Right lobe of liver (tissue), 6 donors: ENCODE measurements at regions not wholly inside any gene's neighbourhood (a gene's known extent, or its start where the extent isn't known, plus 50 kb on each side); places are given as distances from the start of the nearest gene placed in this dataset.

Source experiments
- ATAC-seq, 4 donors: fragments of 200-7000 bp; cut with Tn5 transposase; one replicate each; pipeline ENCODE4 v1.9.1; 2020; ENCODE audit warnings: mild to moderate bottlenecking in 4 of 4, moderate library complexity in 4 of 4
- DNase-seq, 3 donors: peaks; one replicate each; pipeline ENCODE4 v3.0.0-alpha.2; 2020
- H3K27ac ChIP-seq, 3 donors: fragments of 200-600 bp; one replicate each; pipeline ENCODE4 v1.8.0; 2022
- H3K27me3 ChIP-seq, 2 donors: fragments of 200-600 bp; one replicate each; pipeline ENCODE4 v1.8.0; 2022
- H3K36me3 ChIP-seq, 4 donors: fragments of 200-600 bp; sonication (generic) in 1 of 4; one replicate each; pipeline versions ENCODE4 v1.5.1 to v1.8.0; 2017 to 2022; ENCODE audit warnings: control low read depth in 1 of 4
- H3K4me1 ChIP-seq, 4 donors: fragments of 200-600 bp; sonication (generic) in 1 of 4; one replicate each; pipeline versions ENCODE4 v1.5.1 to v1.8.0; 2017 to 2022; ENCODE audit warnings: control low read depth in 1 of 4
- H3K4me3 ChIP-seq, 3 donors: fragments of 200-600 bp; one replicate each; pipeline ENCODE4 v1.8.0; 2022
- H3K9me3 ChIP-seq, 4 donors: fragments of 200-600 bp; sonication (generic) in 1 of 4; one replicate each; pipeline versions ENCODE4 v1.5.1 to v1.8.0; 2017 to 2022; ENCODE audit warnings: control low read depth in 1 of 4
- CTCF ChIP-seq, 4 donors: fragments of 200-600 bp in 3 of 4; fragments of 450-650 bp in 1 of 4; IDR thresholded peaks; one replicate each; pipeline versions ENCODE4 v1.5.1 to v1.8.0; 2016 to 2022; ENCODE audit warnings: antibody characterized with exemption in 4 of 4, mild to moderate bottlenecking in 2 of 4
- POLR2A ChIP-seq: fragments of 450-650 bp; IDR thresholded peaks from one replicate; pipeline ENCODE4 v1.6.1; 2017; ENCODE audit warnings: antibody characterized with exemption, mild to moderate bottlenecking
- WGBS: methylation state at CpG from one replicate; pipeline ENCODE4 v1.1.6; 2018; ENCODE audit warnings: low coverage, low lambda C conversion rate; ENCODE audit not compliant: insufficient coverage; ENCODE audit errors: missing lambda C conversion rate; 5-methylcytosine and 5-hydroxymethylcytosine counted together
- intact Hi-C, 2 donors: fragments of 100-400 bp; cut with DNase I; formaldehyde crosslinking; loops; one replicate each; pipeline versions ENCODE4 v1.11.2 to v1.14.1; 2022
- donor health status: DM: no; HTN: yes; CAD: no.
- donor health status: DM: no; HTN: no; CAD: no.
- donor health status: DM: no; HTN: no; CAD: no.
- donor health status: DM: no; HTN: yes; CAD: no.
- donor health status: DM: no; HTN: yes; CAD: no.

GRCh38 chr6:139508023-139508422 is 133.6 kb upstream of the CITED2 start:
- Histone ChIP-seq H3K9me3 (no peaks in the 10 kb centered on the region), H3K4me3 (no peak overlapping the region), H3K27me3 (no peaks in the 10 kb centered on the region), H3K4me1 (no peaks in the 10 kb centered on the region), H3K27ac (no peak overlapping the region), H3K36me3 (no peaks in the 10 kb centered on the region)
- no peak for DNase-seq
- 91% methylated on average over 2 of the region's 2 CpGs for WGBS
- TF ChIP-seq POLR2A, result no peak
- TF ChIP-seq CTCF (IDR thresholded peaks at IDR 0.05), result no peak
- intact Hi-C loops, result no loop called here
- no peak for ATAC-seq

GRCh38 chr6:139500977-139501376 is 126.5 kb upstream of the CITED2 start:
- no peaks in the 10 kb centered on the region for H3K27me3 ChIP-seq
- H3K36me3 ChIP-seq, result no peaks in the 10 kb centered on the region
- ATAC-seq, result no peak
- 100% methylated on average over 1 of the region's 1 CpG for WGBS
- no peak for DNase-seq
- H3K27ac ChIP-seq, result no peak overlapping the region
- intact Hi-C loops, result no loop called here
- peaks cover 0 to 8% (median 0%) of the 10 kb centered on the region in 4 donors for H3K4me1 ChIP-seq
- no peak overlapping the region for H3K4me3 ChIP-seq
- TF ChIP-seq POLR2A (no peak), CTCF (IDR thresholded peaks at IDR 0.05) (no peak)
- no peaks in the 10 kb centered on the region for H3K9me3 ChIP-seq

GRCh38 chr6:139498715-139499114 is 124.3 kb upstream of the CITED2 start:
- H3K9me3 ChIP-seq, result no peaks in the 10 kb centered on the region
- intact Hi-C loops, result no loop called here
- TF ChIP-seq CTCF (IDR thresholded peaks at IDR 0.05) (no peak), POLR2A (no peak)
- ATAC-seq (no peak), DNase-seq (no peak)
- H3K36me3 ChIP-seq, result no peaks in the 10 kb centered on the region
- no peaks in the 10 kb centered on the region for H3K27me3 ChIP-seq
- no peak overlapping the region for H3K27ac ChIP-seq
- H3K4me1 ChIP-seq, result peaks cover 0 to 8% (median 0%) of the 10 kb centered on the region in 4 donors
- WGBS, result 92% methylated on average over 2 of the region's 2 CpGs
- H3K4me3 ChIP-seq, result no peak overlapping the region

DNA sequence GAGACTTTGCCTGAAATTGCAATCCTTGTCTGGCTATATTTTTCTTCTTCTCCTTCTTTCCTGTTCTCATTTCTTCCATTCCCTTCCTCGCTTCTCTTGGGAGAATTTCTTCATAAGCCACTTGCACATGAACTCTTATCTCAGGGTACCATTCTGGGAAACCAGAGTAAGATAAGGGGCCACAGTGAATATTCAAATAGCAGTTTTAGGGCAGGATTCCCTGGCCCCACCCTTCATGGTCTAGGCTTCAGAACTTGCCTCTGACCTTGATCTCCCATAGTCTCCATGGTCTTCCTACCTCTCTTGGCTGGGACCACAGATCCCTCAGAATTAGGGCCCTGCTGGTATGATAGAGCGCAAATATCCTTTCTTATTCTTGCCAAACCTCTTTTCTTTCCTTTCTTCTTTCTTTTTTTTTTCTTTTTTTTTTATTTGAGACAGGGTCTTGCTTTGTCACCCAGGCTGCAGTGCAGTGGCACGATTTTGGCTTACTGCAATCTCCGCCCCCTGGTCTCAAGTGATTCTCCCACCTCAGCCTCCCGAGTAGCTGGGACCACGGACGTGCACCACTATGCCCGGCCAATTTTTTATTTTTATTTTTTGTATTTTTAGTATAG is 123.0 kb upstream of the CITED2 start:
- ATAC-seq (no peak), DNase-seq (no peak)
- H3K4me1 ChIP-seq, result peaks cover 0 to 8% (median 0%) of the 10 kb centered on the region in 4 donors
- H3K4me3 ChIP-seq, result no peak overlapping the region
- TF ChIP-seq POLR2A (no peak), CTCF (IDR thresholded peaks at IDR 0.05) (no peak)
- intact Hi-C loops, result no loop called here
- H3K9me3 ChIP-seq, result no peaks in the 10 kb centered on the region
- no peak overlapping the region for H3K27ac ChIP-seq
- no peaks in the 10 kb centered on the region for H3K36me3 ChIP-seq
- no peaks in the 10 kb centered on the region for H3K27me3 ChIP-seq
- WGBS, result 92% methylated on average over 6 of the region's 8 CpGs
